GM23338 (cell line): ENCODE measurements at regions not wholly inside any gene's neighbourhood (a gene's known extent, or its start where the extent isn't known, plus 50 kb on each side); places are given as distances from the start of the nearest gene placed in this dataset.
A peak's percentile ranks its signal among the peaks of the same experiment; 100 is the strongest.

Source experiments
- ATAC-seq: fragments of 200-7000 bp; cut with Tn5 transposase; 3 replicates; pipeline ENCODE4 v1.9.1; 2020
- DNase-seq: peaks from one replicate; pipeline ENCODE4 v3.0.0-alpha.2; 2015; ENCODE audit warnings: low spot score
- H2AFZ ChIP-seq: fragments of 200-600 bp; sonication (generic); 2 replicates; pipeline ENCODE4 v1.8.0; 2016; ENCODE audit warnings: antibody characterized with exemption, mild to moderate bottlenecking, moderate library complexity
- H3F3A ChIP-seq: fragments of 200-600 bp; sonication (generic); replicated peaks from 2 replicates; pipeline ENCODE4 v1.8.0; 2017; ENCODE audit warnings: antibody characterized with exemption, mixed run types, low read depth
- H3K27ac ChIP-seq: fragments of 200-600 bp; sonication (generic); 2 replicates; pipeline ENCODE4 v1.6.1; 2016; ENCODE audit warnings: low read depth
- H3K27me3 ChIP-seq: fragments of 200-600 bp; sonication (generic); 2 replicates; pipeline ENCODE4 v1.8.0; 2016; ENCODE audit warnings: mild to moderate bottlenecking, mixed run types, moderate library complexity; ENCODE audit not compliant: insufficient read depth
- H3K36me3 ChIP-seq: fragments of 200-600 bp; sonication (generic); 2 replicates; pipeline ENCODE4 v1.8.0; 2016; ENCODE audit warnings: mild to moderate bottlenecking; ENCODE audit not compliant: insufficient read depth
- H3K4me1 ChIP-seq: fragments of 200-600 bp; sonication (generic); 2 replicates; pipeline ENCODE4 v1.8.0; 2016; ENCODE audit warnings: mild to moderate bottlenecking, moderate library complexity; ENCODE audit not compliant: insufficient read depth
- H3K4me2 ChIP-seq: fragments of 200-600 bp; sonication (generic); 2 replicates; pipeline ENCODE4 v1.7.1; 2017; ENCODE audit warnings: mixed run types
- H3K4me3 ChIP-seq: fragments of 200-600 bp; sonication (generic); 2 replicates; pipeline ENCODE4 v1.6.1; 2016; ENCODE audit warnings: mixed run types
- H3K79me2 ChIP-seq: fragments of 200-600 bp; sonication (generic); replicated peaks from 2 replicates; pipeline ENCODE4 v1.8.0; 2017; ENCODE audit warnings: mild to moderate bottlenecking; ENCODE audit not compliant: insufficient read depth
- H3K9me2 ChIP-seq: fragments of 200-600 bp; sonication (generic); 2 replicates; pipeline ENCODE4 v1.8.0; 2017; ENCODE audit not compliant: insufficient read depth
- H4K20me1 ChIP-seq: fragments of 200-600 bp; sonication (generic); replicated peaks from 2 replicates; pipeline ENCODE4 v1.8.0; 2017; ENCODE audit warnings: mild to moderate bottlenecking; ENCODE audit not compliant: insufficient read depth
- H3K27ac Mint-ChIP-seq: 2 replicates; pipeline ENCODE4 v1.8.0; 2020; ENCODE audit warnings: inconsistent platforms, mild to moderate bottlenecking, moderate library complexity, mixed read lengths
- H3K27me3 Mint-ChIP-seq: 3 replicates; pipeline ENCODE4 v1.8.0; 2022; ENCODE audit warnings: low read depth, mild to moderate bottlenecking, moderate library complexity, mixed read lengths, inconsistent platforms; ENCODE audit not compliant: insufficient read depth, poor library complexity
- H3K36me3 Mint-ChIP-seq: 3 replicates; pipeline ENCODE4 v1.8.0; 2021; ENCODE audit warnings: low read depth, mild to moderate bottlenecking, inconsistent platforms, moderate library complexity, mixed read lengths
- H3K4me1 Mint-ChIP-seq: 3 replicates; pipeline ENCODE4 v1.8.0; 2020; ENCODE audit warnings: mild to moderate bottlenecking, inconsistent platforms, mixed read lengths
- H3K4me3 Mint-ChIP-seq: 3 replicates; pipeline ENCODE4 v1.8.0; 2021; ENCODE audit warnings: moderate library complexity, mild to moderate bottlenecking, inconsistent platforms, mixed read lengths
- H3K9me3 Mint-ChIP-seq: 3 replicates; pipeline ENCODE4 v1.8.0; 2020; ENCODE audit warnings: moderate library complexity, mild to moderate bottlenecking, inconsistent platforms, mixed read lengths
- CREB1 ChIP-seq: fragments of 250-450 bp; sonication (Bioruptor Pico); IDR thresholded peaks from 2 replicates; pipeline ENCODE4 v1.5.0; 2020; ENCODE audit warnings: low read depth, mild to moderate bottlenecking, moderate library complexity
- EZH2phosphoT487 ChIP-seq: fragments of 200-600 bp; sonication (generic); IDR thresholded peaks from one replicate; pipeline ENCODE4 v1.8.1; 2018; ENCODE audit warnings: antibody characterized with exemption; ENCODE audit not compliant: unreplicated experiment
- JUNB ChIP-seq: IDR thresholded peaks from one replicate; pipeline ENCODE4 v1.6.1; 2016; ENCODE audit warnings: antibody characterized with exemption; ENCODE audit not compliant: unreplicated experiment
- NANOG ChIP-seq: IDR thresholded peaks from 2 replicates; pipeline ENCODE4 v1.6.1; 2016; ENCODE audit warnings: antibody characterized with exemption, borderline replicate concordance
- POLR2AphosphoS5 ChIP-seq: IDR thresholded peaks from 2 replicates; pipeline ENCODE4 v1.6.1; 2016; ENCODE audit warnings: antibody characterized with exemption, low read depth
- ZNF114 ChIP-seq: fragments of 250-450 bp; sonication (Bioruptor Pico); IDR thresholded peaks from 2 replicates; pipeline ENCODE4 v1.5.0; 2020; ENCODE audit warnings: mild to moderate bottlenecking, moderate library complexity
- ZNF331 ChIP-seq: fragments of 250-450 bp; sonication (Bioruptor Pico); IDR thresholded peaks from 2 replicates; pipeline ENCODE4 v1.5.0; 2020; ENCODE audit warnings: low read depth, mild to moderate bottlenecking, moderate library complexity
- TF ChIP-seq, protein P1 (sequence below), 2 experiments: fragments of 200-600 bp in 1 of 2; sonication (generic) in 1 of 2; conservative IDR thresholded peaks; 2 replicates each; pipeline versions ENCODE4 v1.5.1 to v1.6.1; 2016 to 2017; ENCODE audit warnings: antibody characterized with exemption in 2 of 2, low read depth in 2 of 2, mild to moderate bottlenecking in 2 of 2, moderate library complexity in 1 of 2
- TF ChIP-seq, protein P2 (sequence below): IDR thresholded peaks from one replicate; pipeline ENCODE4 v1.6.1; 2018; ENCODE audit warnings: antibody characterized with exemption; ENCODE audit not compliant: unreplicated experiment

DNA sequence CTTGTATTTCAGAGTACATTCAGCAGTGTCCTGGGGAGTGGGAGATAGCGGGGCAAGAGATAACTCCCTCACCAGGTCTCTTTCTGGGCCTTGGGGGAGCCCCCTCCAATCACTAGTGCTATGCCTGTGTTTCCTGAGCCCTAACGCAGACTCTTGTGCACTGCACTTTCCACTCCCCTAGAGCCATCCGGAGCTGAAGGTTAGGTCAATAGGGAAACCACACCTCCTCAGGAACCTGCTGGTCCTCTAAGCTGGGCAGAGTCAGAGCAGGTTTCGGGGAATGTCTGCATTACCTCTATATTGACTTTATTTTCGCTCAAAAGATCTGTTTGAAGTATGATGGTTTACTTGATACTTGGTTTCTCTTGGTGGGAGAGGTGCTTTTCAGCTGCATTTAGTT, 617.0 kb upstream of the ROBO1 start:
- Histone ChIP-seq H3K79me2 (no peaks in the 10 kb centered on the region), H2AFZ (peak overlapping the region; percentile 63; the same call in 1 of the 2 replicates), H3K27me3 (no peaks in the 10 kb centered on the region), H4K20me1 (no peaks in the 10 kb centered on the region), H3F3A (no peaks in the 10 kb centered on the region), H3K4me2 (no peak overlapping the region), H3K9me2 (no peaks in the 10 kb centered on the region), H3K36me3 (no peaks in the 10 kb centered on the region), H3K4me3 (no peak overlapping the region), H3K27ac (no peak overlapping the region), H3K4me1 (no peaks in the 10 kb centered on the region)
- no peak for ATAC-seq
- no peaks in the 10 kb centered on the region for H3K4me1 Mint-ChIP-seq
- H3K36me3 Mint-ChIP-seq, result no peaks in the 10 kb centered on the region
- no peak overlapping the region for H3K4me3 Mint-ChIP-seq
- H3K27ac Mint-ChIP-seq, result no peak overlapping the region
- TF ChIP-seq ZNF114 (CRISPR knock-in tag) (no peak), POLR2AphosphoS5 (no peak), JUNB (no peak), ZNF331 (CRISPR knock-in tag) (no peak), NANOG (no peak), EZH2phosphoT487 (no peak)
- TF ChIP-seq, protein P1, sequence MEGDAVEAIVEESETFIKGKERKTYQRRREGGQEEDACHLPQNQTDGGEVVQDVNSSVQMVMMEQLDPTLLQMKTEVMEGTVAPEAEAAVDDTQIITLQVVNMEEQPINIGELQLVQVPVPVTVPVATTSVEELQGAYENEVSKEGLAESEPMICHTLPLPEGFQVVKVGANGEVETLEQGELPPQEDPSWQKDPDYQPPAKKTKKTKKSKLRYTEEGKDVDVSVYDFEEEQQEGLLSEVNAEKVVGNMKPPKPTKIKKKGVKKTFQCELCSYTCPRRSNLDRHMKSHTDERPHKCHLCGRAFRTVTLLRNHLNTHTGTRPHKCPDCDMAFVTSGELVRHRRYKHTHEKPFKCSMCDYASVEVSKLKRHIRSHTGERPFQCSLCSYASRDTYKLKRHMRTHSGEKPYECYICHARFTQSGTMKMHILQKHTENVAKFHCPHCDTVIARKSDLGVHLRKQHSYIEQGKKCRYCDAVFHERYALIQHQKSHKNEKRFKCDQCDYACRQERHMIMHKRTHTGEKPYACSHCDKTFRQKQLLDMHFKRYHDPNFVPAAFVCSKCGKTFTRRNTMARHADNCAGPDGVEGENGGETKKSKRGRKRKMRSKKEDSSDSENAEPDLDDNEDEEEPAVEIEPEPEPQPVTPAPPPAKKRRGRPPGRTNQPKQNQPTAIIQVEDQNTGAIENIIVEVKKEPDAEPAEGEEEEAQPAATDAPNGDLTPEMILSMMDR (conservative IDR thresholded peaks at IDR 0.05; ENCODE audit: low read depth in 2 of 2), result no peak
- TF ChIP-seq, protein P2, sequence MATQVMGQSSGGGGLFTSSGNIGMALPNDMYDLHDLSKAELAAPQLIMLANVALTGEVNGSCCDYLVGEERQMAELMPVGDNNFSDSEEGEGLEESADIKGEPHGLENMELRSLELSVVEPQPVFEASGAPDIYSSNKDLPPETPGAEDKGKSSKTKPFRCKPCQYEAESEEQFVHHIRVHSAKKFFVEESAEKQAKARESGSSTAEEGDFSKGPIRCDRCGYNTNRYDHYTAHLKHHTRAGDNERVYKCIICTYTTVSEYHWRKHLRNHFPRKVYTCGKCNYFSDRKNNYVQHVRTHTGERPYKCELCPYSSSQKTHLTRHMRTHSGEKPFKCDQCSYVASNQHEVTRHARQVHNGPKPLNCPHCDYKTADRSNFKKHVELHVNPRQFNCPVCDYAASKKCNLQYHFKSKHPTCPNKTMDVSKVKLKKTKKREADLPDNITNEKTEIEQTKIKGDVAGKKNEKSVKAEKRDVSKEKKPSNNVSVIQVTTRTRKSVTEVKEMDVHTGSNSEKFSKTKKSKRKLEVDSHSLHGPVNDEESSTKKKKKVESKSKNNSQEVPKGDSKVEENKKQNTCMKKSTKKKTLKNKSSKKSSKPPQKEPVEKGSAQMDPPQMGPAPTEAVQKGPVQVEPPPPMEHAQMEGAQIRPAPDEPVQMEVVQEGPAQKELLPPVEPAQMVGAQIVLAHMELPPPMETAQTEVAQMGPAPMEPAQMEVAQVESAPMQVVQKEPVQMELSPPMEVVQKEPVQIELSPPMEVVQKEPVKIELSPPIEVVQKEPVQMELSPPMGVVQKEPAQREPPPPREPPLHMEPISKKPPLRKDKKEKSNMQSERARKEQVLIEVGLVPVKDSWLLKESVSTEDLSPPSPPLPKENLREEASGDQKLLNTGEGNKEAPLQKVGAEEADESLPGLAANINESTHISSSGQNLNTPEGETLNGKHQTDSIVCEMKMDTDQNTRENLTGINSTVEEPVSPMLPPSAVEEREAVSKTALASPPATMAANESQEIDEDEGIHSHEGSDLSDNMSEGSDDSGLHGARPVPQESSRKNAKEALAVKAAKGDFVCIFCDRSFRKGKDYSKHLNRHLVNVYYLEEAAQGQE, result no peak
- no peak for DNase-seq
- no peaks in the 10 kb centered on the region for H3K9me3 Mint-ChIP-seq
- no peaks in the 10 kb centered on the region for H3K27me3 Mint-ChIP-seq

DNA sequence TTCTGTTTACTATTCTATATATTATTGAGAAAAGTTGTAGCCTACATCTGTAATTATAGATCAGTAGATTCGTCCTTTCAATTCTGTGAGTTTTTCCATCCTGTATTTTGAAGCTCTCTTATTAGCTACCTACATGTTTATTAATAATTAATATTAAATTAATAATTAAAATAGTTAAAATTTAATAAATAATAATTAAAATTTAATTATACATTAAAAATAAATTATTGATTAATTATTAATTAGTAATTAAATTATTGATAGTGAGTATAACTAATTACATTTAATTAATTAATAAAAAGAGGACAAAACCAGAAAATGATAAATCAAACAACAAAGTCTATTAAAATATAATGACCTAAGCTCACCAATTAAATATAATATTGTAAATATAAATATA, 606.6 kb upstream of the ROBO1 start:
- H3K4me1 Mint-ChIP-seq, result no peaks in the 10 kb centered on the region
- Histone ChIP-seq H3K27me3 (no peaks in the 10 kb centered on the region), H3K79me2 (no peaks in the 10 kb centered on the region), H3K36me3 (no peaks in the 10 kb centered on the region), H4K20me1 (no peaks in the 10 kb centered on the region), H3K4me1 (no peaks in the 10 kb centered on the region), H3K27ac (no peak overlapping the region), H3K4me3 (no peak overlapping the region), H3K4me2 (no peak overlapping the region), H3F3A (no peaks in the 10 kb centered on the region), H3K9me2 (no peaks in the 10 kb centered on the region), H2AFZ (no peak overlapping the region)
- no peaks in the 10 kb centered on the region for H3K27me3 Mint-ChIP-seq
- ATAC-seq, result no peak
- H3K27ac Mint-ChIP-seq, result no peak overlapping the region
- H3K4me3 Mint-ChIP-seq, result no peak overlapping the region
- no peaks in the 10 kb centered on the region for H3K36me3 Mint-ChIP-seq
- H3K9me3 Mint-ChIP-seq, result no peaks in the 10 kb centered on the region
- DNase-seq, result no peak
- TF ChIP-seq ZNF114 (CRISPR knock-in tag), result no peak
- TF ChIP-seq ZNF331 (CRISPR knock-in tag), result no peak
- TF ChIP-seq, protein P1 (conservative IDR thresholded peaks at IDR 0.05; ENCODE audit: low read depth in 2 of 2), result no peak
- TF ChIP-seq EZH2phosphoT487, result no peak
- TF ChIP-seq, protein P2, result no peak
- no peak for TF ChIP-seq CREB1
- TF ChIP-seq NANOG, result no peak
